Spleen (tissue), 11 donors: ENCODE measurements at regions not wholly inside any gene's neighbourhood (a gene's known extent, or its start where the extent isn't known, plus 50 kb on each side); places are given as distances from the start of the nearest gene placed in this dataset.

ENCODE experiments used
- DNase-seq: peaks from one replicate; pipeline ENCODE4 v3.0.0-alpha.2; 2020
- H3K27ac ChIP-seq, 8 donors: fragments of 200-600 bp; sonication (generic) in 7 of 8; 1 replicate in 4 of 8; 2 replicates in 4 of 8; pipeline versions ENCODE4 v1.5.0 to v1.8.0; 2016 to 2021; ENCODE audit warnings: inconsistent platforms in 4 of 8, mild to moderate bottlenecking in 4 of 8, moderate library complexity in 1 of 8
- H3K27me3 ChIP-seq, 7 donors: fragments of 200-600 bp; sonication (generic) in 6 of 7; replicated peaks in 1 of 7; 1 replicate in 4 of 7; 2 replicates in 3 of 7; pipeline versions ENCODE4 v1.5.0 to v1.8.0; 2016 to 2021; ENCODE audit warnings: inconsistent platforms in 3 of 7, mild to moderate bottlenecking in 1 of 7
- H3K36me3 ChIP-seq, 6 donors: fragments of 200-600 bp; sonication (generic) in 5 of 6; 1 replicate in 4 of 6; 2 replicates in 2 of 6; pipeline versions ENCODE4 v1.5.0 to v1.8.0; 2016 to 2021; ENCODE audit warnings: inconsistent platforms in 2 of 6
- H3K4me1 ChIP-seq, 6 donors: fragments of 200-600 bp; sonication (generic) in 5 of 6; 1 replicate in 3 of 6; 2 replicates in 3 of 6; pipeline versions ENCODE4 v1.5.0 to v1.8.0; 2016 to 2021; ENCODE audit warnings: inconsistent platforms in 3 of 6
- H3K4me3 ChIP-seq, 8 donors: fragments of 200-600 bp; sonication (generic) in 7 of 8; 1 replicate in 4 of 8; 2 replicates in 4 of 8; pipeline versions ENCODE4 v1.5.0 to v1.8.0; 2016 to 2021; ENCODE audit warnings: inconsistent platforms in 4 of 8, mild to moderate bottlenecking in 4 of 8, moderate library complexity in 2 of 8
- H3K9me3 ChIP-seq, 8 donors: fragments of 200-600 bp; sonication (generic) in 7 of 8; 1 replicate in 4 of 8; 2 replicates in 4 of 8; pipeline versions ENCODE4 v1.5.0 to v1.8.0; 2016 to 2021; ENCODE audit warnings: inconsistent platforms in 4 of 8
- CTCF ChIP-seq, 11 experiments: fragments of 200-600 bp in 7 of 11; fragments of 450-650 bp in 4 of 11; sonication (generic) in 4 of 11; IDR thresholded peaks in 8 of 11; conservative IDR thresholded peaks in 3 of 11; 1 replicate in 7 of 11; 2 replicates in 4 of 11; pipeline versions ENCODE4 v1.4.0 to v1.8.0; 2016 to 2021; ENCODE audit warnings: antibody characterized with exemption in 11 of 11, inconsistent platforms in 4 of 11, mild to moderate bottlenecking in 1 of 11
- POLR2A ChIP-seq, 3 donors: fragments of 450-650 bp; IDR thresholded peaks; one replicate each; pipeline ENCODE4 v1.5.1; 2017; ENCODE audit warnings: antibody characterized with exemption in 3 of 3, mild to moderate bottlenecking in 1 of 3
- POLR2AphosphoS5 ChIP-seq, 3 donors: sonication (generic); formaldehyde crosslinking; IDR thresholded peaks; one replicate each; pipeline ENCODE4 v1.5.1; 2017; ENCODE audit warnings: antibody characterized with exemption in 3 of 3
- WGBS, 5 donors: extraction: QIAGEN DNeasy Blood & Tissue Kit in 3 of 5; methylation state at CpG; one replicate each; pipeline versions ENCODE4 v1.1.5 to v1.1.7; 2013 to 2018; 5-methylcytosine and 5-hydroxymethylcytosine counted together
- intact Hi-C: fragments of 100-400 bp; cut with DNase I; formaldehyde crosslinking; loops from one replicate; pipeline ENCODE4 v1.15.0; 2023; ENCODE audit warnings: low total_unique reads
- donor health status: healthy with polysubstance abuse.
- donor health status: DM: no; HTN: no; CAD: no; lungs with moderate emphysema.
- donor health status: DM: no; HTN: no; CAD: no.
- donor health status: Bipolar disorder and iron deficiency.
- donor health status: healthy.
- donor health status: DM: no; HTN: no; CAD: no.
- donor health status: DM: yes; HTN: yes; CAD: no.

- H3K9me3 ChIP-seq = peaks cover 0 to 11% (median 0%) of the 10 kb centered on the region in 8 donors
- H3K36me3 ChIP-seq = no peaks in the 10 kb centered on the region
- no peak overlapping the region for H3K4me3 ChIP-seq
- TF ChIP-seq POLR2A (IDR thresholded peaks at IDR 0.05) (no peak), POLR2AphosphoS5 (IDR thresholded peaks at IDR 0.05) (no peak), CTCF (IDR thresholded peaks at IDR 0.05 in 8 of 11, conservative IDR thresholded peaks at IDR 0.05 in 3 of 11) (no peak)
- H3K4me1 ChIP-seq = no peaks in the 10 kb centered on the region
- WGBS, 5 donors = 63 to 68% (median 65%) methylated on average over 7 of the region's 7 CpGs
- no peak overlapping the region for H3K27ac ChIP-seq
- no peaks in the 10 kb centered on the region for H3K27me3 ChIP-seq
- no peak for DNase-seq
- intact Hi-C loops = no loop called here
Observed at GRCh38 chr4:173746424-173746823, 216.4 kb upstream of the HAND2 start.

GRCh38 chr4:173745765-173746164 is 215.7 kb upstream of the HAND2 start:
- intact Hi-C loops = no loop called here

GRCh38 chr4:173736840-173737239 is 206.8 kb upstream of the HAND2 start:
- intact Hi-C loops = no loop called here
- no peak for TF ChIP-seq POLR2AphosphoS5 (IDR thresholded peaks at IDR 0.05)
- no peak for TF ChIP-seq CTCF (IDR thresholded peaks at IDR 0.05 in 8 of 11, conservative IDR thresholded peaks at IDR 0.05 in 3 of 11)
- no peaks in the 10 kb centered on the region for H3K36me3 ChIP-seq
- no peak overlapping the region for H3K27ac ChIP-seq
- no peaks in the 10 kb centered on the region for H3K4me1 ChIP-seq
- peaks cover 0 to 5% (median 0%) of the 10 kb centered on the region in 8 donors for H3K9me3 ChIP-seq
- H3K4me3 ChIP-seq = no peak overlapping the region
- WGBS, 5 donors = 78 to 85% (median 80%) methylated on average over 1 of the region's 1 CpG
- H3K27me3 ChIP-seq = no peaks in the 10 kb centered on the region
- no peak for DNase-seq

More at GRCh38 chr4:173745765-173746164, 215.7 kb upstream of the HAND2 start:
- no peaks in the 10 kb centered on the region for H3K36me3 ChIP-seq
- H3K27ac ChIP-seq = no peak overlapping the region
- peaks cover 0 to 11% (median 0%) of the 10 kb centered on the region in 8 donors for H3K9me3 ChIP-seq
- no peaks in the 10 kb centered on the region for H3K4me1 ChIP-seq
- TF ChIP-seq POLR2A (IDR thresholded peaks at IDR 0.05) (no peak), CTCF (IDR thresholded peaks at IDR 0.05 in 8 of 11, conservative IDR thresholded peaks at IDR 0.05 in 3 of 11) (no peak), POLR2AphosphoS5 (IDR thresholded peaks at IDR 0.05) (no peak)
- DNase-seq = no peak
- H3K4me3 ChIP-seq = no peak overlapping the region
- no peaks in the 10 kb centered on the region for H3K27me3 ChIP-seq
- WGBS, 5 donors = 73 to 85% (median 76%) methylated on average over 3 of the region's 3 CpGs

GRCh38 chr4:173735585-173735984 is 205.6 kb upstream of the HAND2 start:
- no peaks in the 10 kb centered on the region for H3K27me3 ChIP-seq
- peaks cover 0 to 4% (median 0%) of the 10 kb centered on the region in 8 donors for H3K9me3 ChIP-seq
- no peak for DNase-seq
- no peaks in the 10 kb centered on the region for H3K36me3 ChIP-seq
- no peak overlapping the region for H3K27ac ChIP-seq
- TF ChIP-seq CTCF (IDR thresholded peaks at IDR 0.05 in 8 of 11, conservative IDR thresholded peaks at IDR 0.05 in 3 of 11) (no peak), POLR2A (IDR thresholded peaks at IDR 0.05) (no peak), POLR2AphosphoS5 (IDR thresholded peaks at IDR 0.05) (no peak)
- H3K4me1 ChIP-seq = no peaks in the 10 kb centered on the region
- 62 to 88% (median 75%) methylated on average over 4 of the region's 4 CpGs for WGBS, 5 donors
- no peak overlapping the region for H3K4me3 ChIP-seq
- intact Hi-C loops = no loop called here
